ENCODE measurements at regions not wholly inside any gene's neighbourhood (a gene's known extent, or its start where the extent isn't known, plus 50 kb on each side); places are given as distances from the start of the nearest gene placed in this dataset.

GRCh38 chr14:76551906-76552305 is 176.0 kb downstream of the ESRRB start:
- DNase-seq = no peak

GRCh38 chr14:76564471-76565422 is 188.8 kb downstream of the ESRRB start:
- DNase-seq = no peak

DNA sequence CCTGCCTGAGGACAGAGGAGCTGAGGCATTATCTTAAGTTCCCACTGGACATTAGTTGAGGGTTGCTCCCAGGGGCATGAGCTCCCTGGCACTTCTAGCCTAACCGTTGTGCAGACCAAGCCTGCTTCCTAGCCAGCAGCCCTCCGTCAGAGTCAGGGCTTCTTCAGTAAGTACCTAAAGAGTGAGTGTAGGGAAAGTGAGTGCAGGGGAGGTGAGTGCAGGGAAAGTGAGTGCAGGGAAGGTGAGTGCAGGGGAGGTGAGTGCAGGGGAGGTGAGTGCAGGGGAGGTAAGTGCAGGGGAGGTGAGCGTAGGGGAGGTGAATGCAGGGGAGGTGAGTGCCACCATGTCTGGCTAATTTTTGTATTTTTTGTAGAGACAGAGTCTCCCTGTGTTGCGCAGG is 190.5 kb downstream of the ESRRB start:
- no peak for DNase-seq

DNA sequence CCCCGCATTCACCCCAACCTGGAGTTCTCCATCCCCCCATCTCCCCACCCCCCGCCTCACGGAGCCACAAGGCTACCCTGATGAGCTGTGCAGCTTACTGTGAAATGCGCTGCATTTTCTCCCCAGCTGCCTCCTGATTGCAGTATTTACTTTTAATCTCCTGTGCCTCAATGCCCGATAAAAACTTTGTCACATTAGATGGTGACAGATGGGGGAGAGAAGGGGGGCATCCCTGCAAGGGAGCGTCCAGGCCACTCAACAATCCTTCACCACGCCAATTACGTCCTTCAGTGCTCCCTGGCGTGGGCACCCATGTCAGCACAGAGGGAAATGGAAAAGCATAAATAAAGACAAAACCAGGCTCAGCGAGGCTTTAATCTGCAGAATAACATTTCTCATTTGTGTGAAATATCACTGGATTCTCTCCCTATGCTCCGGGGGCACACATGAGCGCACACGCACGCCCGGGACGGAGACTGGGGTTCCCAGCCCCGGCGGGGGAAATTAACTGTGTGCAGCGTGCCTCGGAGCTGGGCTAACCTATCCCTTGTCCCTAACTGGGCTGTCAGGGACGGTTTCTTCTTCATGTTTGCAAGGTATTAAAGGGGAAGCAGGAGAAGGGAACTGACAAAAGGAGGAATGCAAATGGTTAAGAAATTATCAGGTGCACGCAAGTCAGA is 186.7 kb upstream of the VASH1 start:
- DNase-seq = no peak

- no peak for DNase-seq
Measured at GRCh38 chr14:76575108-76575507, 186.2 kb upstream of the VASH1 start.

- no peak for DNase-seq
Measured at GRCh38 chr14:76576047-76576741, 185.1 kb upstream of the VASH1 start.

DNA sequence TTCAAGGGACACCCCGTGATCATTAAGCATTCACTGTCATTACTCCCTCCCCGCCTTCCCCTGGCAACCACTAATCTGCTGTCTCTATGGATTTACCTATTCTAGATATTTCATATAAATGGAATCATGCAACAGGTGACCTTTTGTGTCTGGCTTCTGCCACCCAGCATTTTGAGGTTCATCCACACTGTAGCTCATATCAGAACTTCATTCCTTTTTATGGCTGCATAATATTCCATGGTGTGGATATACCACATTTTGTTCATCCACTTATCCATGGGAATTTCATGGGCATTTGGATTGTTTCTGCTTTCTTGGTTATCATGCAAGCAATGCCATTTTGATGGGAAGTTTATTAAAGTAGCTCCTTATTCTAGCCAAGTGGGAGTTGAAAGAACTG is 184.2 kb upstream of the VASH1 start:
- DNase-seq = no peak

GRCh38 chr14:76577837-76578236 is 183.4 kb upstream of the VASH1 start:
- no peak for DNase-seq

DNA sequence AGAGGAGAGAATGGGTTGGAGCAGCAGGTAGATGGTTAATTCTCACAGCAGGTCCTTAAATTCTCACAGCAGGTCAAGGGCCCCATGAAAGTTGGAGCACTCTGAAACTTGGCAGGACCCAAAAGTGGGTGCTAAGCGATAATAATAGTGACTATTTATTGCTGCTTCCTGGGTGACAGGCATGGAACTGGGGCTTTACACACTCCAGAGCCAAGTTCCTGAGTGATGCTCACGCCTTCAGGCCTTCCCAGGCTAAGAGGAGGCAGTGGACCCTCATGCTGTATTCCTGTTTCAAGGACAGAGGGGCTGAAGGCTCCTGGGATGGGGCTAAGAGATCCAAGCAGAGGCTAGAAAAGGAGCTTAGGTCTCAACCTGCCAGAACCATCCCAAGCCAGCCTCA is 180.9 kb upstream of the VASH1 start:
- no peak for DNase-seq

DNA sequence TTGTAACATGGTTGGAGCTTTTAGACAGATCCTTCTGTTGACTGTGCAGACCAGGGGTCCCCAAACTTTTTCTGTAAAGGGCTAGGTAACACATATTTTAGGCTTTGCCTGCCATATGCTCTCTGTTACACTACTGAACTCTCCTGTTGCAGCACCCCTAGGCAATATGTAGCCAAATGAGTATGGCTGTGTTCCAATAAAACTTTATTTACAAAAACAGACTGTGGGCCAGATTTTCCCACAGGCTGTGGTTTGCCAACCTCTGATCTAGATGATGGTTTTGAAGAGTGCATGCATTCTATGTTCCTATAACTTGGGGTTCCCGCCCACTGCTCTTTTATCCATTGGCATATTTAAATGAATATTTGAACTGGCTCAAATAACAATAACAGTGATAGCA is 180.3 kb upstream of the VASH1 start:
- DNase-seq = no peak

DNA sequence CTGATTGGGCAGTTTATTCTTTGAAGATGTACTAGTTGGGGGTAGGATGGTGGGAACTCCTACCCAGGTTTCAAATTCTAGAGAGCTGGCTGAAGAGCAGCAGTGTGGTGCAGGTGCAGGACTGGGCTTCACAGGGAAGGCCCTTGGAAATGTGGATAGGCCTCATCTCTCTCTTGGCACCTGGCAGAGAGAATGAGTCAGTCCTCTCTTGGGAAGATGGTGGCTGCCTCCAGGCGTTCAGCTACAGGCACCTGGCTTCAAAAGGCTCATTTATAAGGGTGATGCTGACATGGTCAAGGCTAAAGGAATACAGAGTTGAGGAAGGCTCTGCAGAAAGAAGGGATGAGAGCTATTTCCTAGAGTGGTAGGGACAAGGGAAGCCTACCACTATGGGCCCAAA is 179.7 kb upstream of the VASH1 start:
- no peak for DNase-seq

- DNase-seq = no peak
Measured at GRCh38 chr14:76582447-76582846, 178.8 kb upstream of the VASH1 start.

DNA sequence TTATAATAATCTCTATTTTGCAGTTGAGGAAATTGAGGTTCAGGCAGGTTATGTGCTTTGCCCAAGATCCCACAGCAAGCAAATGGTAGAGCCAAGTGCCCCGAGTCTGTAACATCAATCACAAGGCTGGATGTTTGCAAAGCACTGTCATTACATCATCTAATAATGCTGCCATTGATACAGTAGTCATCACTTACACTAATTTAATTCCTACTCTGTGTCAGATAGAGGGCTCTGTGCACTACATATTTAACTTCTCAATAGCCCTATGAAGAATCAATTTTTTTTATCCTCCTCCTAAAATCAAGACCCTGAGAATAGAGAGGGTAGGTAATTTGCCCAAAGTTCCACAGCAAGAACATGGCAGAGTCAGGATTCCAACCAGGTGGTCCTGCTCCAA is 178.1 kb upstream of the VASH1 start:
- DNase-seq = no peak

GRCh38 chr14:76583805-76584204 is 177.5 kb upstream of the VASH1 start:
- DNase-seq = no peak

- DNase-seq = no peak
Measured at GRCh38 chr14:76584271-76584702, 177.0 kb upstream of the VASH1 start.

DNA sequence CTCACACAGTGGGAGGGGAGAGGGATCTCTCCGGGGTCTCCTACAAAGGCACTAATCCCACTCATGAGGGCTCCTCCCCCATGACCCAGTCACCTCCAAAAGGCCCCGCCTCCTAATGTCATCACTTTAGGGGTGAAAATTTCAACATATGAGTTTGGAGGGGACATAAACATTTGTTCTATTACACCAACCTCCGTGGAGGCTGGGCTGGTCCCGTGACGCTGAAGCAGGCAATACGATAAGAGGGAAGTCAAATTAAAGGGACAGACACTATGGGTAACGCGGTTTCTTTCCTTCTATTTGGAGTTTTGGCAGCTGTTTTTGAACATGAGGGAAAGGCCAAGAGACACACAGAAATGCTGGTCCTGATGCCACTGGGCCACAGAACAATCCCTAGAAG is 175.7 kb upstream of the VASH1 start:
- DNase-seq = no peak

- DNase-seq = no peak
Measured at GRCh38 chr14:76589246-76589645, 172.0 kb upstream of the VASH1 start.

GRCh38 chr14:76591266-76591665 is 170.0 kb upstream of the VASH1 start:
- no peak for DNase-seq

DNA sequence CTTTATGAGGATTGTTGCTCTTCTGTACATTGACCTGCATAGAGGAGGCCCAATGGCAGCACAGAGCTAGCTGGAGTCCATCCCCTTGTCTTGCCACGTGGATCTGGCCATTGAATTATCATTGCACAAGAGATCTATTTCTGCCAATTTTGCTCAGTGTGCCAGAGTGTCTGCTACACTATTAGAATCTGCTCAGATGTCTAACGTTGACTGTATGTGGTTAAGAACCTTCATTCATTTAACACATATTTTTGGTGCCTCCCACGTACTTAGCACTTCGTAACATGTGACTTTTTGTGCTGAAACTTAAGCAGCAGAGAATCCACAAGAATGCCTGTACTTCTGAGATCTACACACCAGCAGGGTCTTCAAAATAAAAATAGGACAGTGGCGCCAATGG is 166.0 kb upstream of the VASH1 start:
- no peak for DNase-seq

DNA sequence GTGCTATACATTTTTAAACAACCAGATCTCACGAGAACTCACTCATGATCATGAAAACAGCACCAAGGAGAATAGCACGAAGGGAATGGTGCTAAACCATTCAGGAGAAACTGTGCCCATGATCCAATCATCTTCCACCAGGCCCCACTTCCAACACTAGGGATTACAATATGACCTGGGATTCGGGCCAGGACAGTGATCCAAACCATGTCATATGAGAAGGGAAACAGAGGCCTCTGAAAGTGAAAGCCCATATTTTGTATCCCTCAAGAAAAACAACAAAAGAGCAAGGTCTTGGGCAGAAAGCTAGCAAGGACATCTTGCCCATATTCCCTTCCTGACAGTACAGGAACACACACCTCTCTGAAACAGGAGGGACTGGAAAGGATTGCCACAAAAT is 163.9 kb upstream of the VASH1 start:
- DNase-seq = no peak

DNA sequence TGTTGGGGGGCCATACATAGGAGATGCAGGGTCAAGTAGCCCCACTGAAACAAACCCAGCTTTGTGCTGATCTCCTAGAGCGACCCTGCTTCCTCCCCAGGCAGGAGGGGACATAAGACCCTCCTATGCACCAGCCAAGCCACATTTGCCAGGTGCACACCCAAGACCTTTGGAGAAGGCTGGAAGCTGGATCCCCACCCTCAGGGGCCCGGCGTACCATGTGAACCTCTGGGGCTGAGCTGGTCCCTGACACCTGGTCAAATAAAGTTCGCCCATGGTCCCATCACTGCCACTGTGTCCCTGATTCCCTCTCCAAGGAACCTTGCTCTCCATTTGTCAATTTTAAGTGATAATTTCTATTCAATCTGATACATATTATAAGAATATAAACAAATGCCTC is 162.1 kb upstream of the VASH1 start:
- no peak for DNase-seq

GRCh38 chr14:76599559-76600287 is 161.5 kb upstream of the VASH1 start:
- DNase-seq = no peak

- DNase-seq = no peak
Measured at GRCh38 chr14:76603713-76604112, 157.6 kb upstream of the VASH1 start.
